ENCODE measurements at regions not wholly inside any gene's neighbourhood (a gene's known extent, or its start where the extent isn't known, plus 50 kb on each side); places are given as distances from the start of the nearest gene placed in this dataset.

GRCh38 chr6:154579046-154579445 is 68.6 kb upstream of the CNKSR3 start:
- no peak for DNase-seq

GRCh38 chr6:154579485-154579884 is 69.0 kb upstream of the CNKSR3 start:
- H3K27me3 ChIP-seq: no peaks in the 10 kb centered on the region
- H3K4me3 ChIP-seq: no peak overlapping the region
- 56 to 73% methylated on average over 3 of the region's 3 CpGs for whole genome bisulfite sequencing, 2 donors
- intact Hi-C loops (cut with DNase I): no loop called here
- DNase-seq (no peak), ATAC-seq (no peak)
- H3K9me3 ChIP-seq: peaks cover 0 to 17% (median 3%) of the 10 kb centered on the region in 11 donors
- no peaks in the 10 kb centered on the region for H3K36me3 ChIP-seq
- H3K4me1 ChIP-seq: no peaks in the 10 kb centered on the region
- no peak overlapping the region for H3K27ac ChIP-seq
- TF ChIP-seq CTCF (IDR thresholded peaks at IDR 0.05): no peak

More at GRCh38 chr6:154579046-154579445, 68.6 kb upstream of the CNKSR3 start:
- Histone ChIP-seq H3K4me3 (no peak overlapping the region), H3K4me1 (no peaks in the 10 kb centered on the region), H3K27ac (no peak overlapping the region), H3K36me3 (no peaks in the 10 kb centered on the region), H3K9me3 (peaks cover 0 to 17% (median 3%) of the 10 kb centered on the region in 11 donors), H3K27me3 (no peaks in the 10 kb centered on the region)
- 86 to 89% methylated on average over 2 of the region's 2 CpGs for WGBS, 2 donors
- TF ChIP-seq CTCF (IDR thresholded peaks at IDR 0.05): no peak
- intact Hi-C loops (cut with DNase I): no loop called here
- no peak for ATAC-seq

DNA sequence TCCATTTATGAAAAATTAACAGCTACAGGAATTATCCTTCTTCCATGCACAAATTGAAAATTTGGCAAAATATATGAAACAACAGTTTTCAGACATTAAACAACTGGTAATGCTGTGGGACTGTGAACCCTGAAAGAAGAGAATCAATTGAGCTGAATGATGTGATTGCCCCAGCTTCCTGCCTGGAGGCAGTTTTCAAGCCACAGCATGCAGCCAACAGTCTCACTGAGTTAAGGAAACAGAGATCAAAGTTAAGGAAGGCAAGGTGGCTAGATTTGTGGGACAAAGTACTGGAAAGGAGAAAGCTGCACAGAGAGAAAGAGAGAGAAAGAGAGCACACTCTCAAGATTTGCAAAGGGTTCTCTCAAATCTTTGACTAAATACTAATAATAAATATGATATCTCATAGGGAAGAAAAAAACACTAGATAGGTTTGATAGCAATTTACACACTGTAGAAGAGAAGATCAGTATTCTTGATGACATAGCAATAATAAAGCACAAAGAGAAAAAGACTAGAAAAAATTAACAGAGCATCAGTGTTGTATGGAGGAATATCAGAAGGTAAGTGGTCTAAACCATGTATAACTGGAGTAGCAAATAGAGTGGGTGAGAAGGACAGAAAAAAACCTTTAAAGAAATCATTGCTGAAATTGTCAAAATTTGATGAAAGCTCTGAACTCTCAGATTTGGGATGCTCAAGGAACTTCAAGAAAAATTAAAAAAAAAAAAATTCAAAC is 70.1 kb upstream of the CNKSR3 start:
- intact Hi-C loops (cut with DNase I): loop anchor here in 2 of 10 donors (10.0 kb wide), 2 partner anchors 66 to 356 kb away; partner anchors contain the start of gene CNKSR3 (in 1 of the 2)
- Histone ChIP-seq H3K4me1 (no peaks in the 10 kb centered on the region), H3K4me3 (no peak overlapping the region), H3K27ac (no peak overlapping the region), H3K27me3 (no peaks in the 10 kb centered on the region), H3K36me3 (no peaks in the 10 kb centered on the region), H3K9me3 (peaks cover 0 to 17% (median 3%) of the 10 kb centered on the region in 11 donors)
- TF ChIP-seq CTCF (IDR thresholded peaks at IDR 0.05): no peak
- DNase-seq (no peak), ATAC-seq (no peak)

GRCh38 chr6:154582696-154583095 is 72.2 kb upstream of the CNKSR3 start:
- Histone ChIP-seq H3K4me1 (no peaks in the 10 kb centered on the region), H3K27ac (no peak overlapping the region), H3K27me3 (no peaks in the 10 kb centered on the region), H3K9me3 (peaks cover 0 to 17% (median 3%) of the 10 kb centered on the region in 11 donors), H3K36me3 (no peaks in the 10 kb centered on the region), H3K4me3 (no peak overlapping the region)
- ATAC-seq (no peak), DNase-seq (no peak)
- TF ChIP-seq CTCF (IDR thresholded peaks at IDR 0.05): no peak
- intact Hi-C loops (cut with DNase I): loop anchor here in 2 of 10 donors (10.0 kb wide), 2 partner anchors 68 to 358 kb away; partner anchors contain the start of gene CNKSR3 (in 1 of the 2)
- 61 to 69% methylated on average over 1 of the region's 1 CpG for WGBS, 2 donors

Measured in heart right ventricle (tissue), 16 donors.